ENCODE measurements at regions not wholly inside any gene's neighbourhood (a gene's known extent, or its start where the extent isn't known, plus 50 kb on each side); places are given as distances from the start of the nearest gene placed in this dataset.

DNA sequence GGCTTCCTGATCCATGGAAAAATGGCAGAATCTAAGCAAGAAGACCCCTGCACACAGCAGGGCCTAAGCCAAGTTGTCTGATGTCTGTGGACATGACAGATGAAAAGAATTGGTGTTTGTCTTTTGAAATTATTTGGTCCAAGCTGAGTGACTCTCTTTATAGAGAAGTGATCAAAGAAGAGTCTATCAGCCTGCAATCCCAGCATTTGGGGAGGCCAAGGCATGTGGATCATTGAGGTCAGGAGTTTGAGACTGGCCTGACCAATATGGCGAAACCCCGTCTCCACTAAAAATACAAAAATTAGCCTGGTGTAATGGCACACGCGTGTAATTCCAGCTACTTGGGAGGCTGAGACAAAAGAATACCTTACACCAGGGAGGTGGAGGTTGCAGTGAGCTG lies 64.8 kb upstream of the TUNAR start:
- TF ChIP-seq, protein P1, sequence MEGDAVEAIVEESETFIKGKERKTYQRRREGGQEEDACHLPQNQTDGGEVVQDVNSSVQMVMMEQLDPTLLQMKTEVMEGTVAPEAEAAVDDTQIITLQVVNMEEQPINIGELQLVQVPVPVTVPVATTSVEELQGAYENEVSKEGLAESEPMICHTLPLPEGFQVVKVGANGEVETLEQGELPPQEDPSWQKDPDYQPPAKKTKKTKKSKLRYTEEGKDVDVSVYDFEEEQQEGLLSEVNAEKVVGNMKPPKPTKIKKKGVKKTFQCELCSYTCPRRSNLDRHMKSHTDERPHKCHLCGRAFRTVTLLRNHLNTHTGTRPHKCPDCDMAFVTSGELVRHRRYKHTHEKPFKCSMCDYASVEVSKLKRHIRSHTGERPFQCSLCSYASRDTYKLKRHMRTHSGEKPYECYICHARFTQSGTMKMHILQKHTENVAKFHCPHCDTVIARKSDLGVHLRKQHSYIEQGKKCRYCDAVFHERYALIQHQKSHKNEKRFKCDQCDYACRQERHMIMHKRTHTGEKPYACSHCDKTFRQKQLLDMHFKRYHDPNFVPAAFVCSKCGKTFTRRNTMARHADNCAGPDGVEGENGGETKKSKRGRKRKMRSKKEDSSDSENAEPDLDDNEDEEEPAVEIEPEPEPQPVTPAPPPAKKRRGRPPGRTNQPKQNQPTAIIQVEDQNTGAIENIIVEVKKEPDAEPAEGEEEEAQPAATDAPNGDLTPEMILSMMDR (IDR thresholded peaks at IDR 0.05) = no peak
- TF ChIP-seq ZFX (IDR thresholded peaks at IDR 0.05; ENCODE audit: borderline replicate concordance) = no peak

Measured in 22Rv1 (cell line).